NCI-H446 treated with DMSO at 0.1 percent for 48 hours (cell line): ENCODE measurements at regions not wholly inside any gene's neighbourhood (a gene's known extent, or its start where the extent isn't known, plus 50 kb on each side); places are given as distances from the start of the nearest gene placed in this dataset.

ENCODE experiments used
- DNase-seq: peaks from one replicate; lab custom pipeline; 2025; lab: John Stamatoyannopoulos, UW

DNA sequence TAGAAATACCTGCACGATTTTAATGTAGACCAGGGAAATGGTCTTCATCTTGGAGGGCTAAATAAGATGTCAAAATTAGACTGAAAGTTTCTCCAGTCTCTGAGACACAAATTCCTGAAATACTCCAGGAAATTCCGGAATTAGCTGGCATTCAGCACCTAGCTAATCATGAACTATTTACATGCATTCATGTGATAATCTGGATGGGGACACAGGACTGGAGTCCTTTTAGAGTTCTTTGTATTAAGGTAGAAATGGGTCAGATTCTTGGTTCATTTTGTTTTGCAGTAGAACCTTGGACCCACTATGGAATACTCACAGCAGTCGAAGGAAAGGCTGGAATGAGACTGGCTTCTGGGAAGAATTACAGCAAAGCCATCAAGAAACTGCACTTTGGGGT, 65.3 kb upstream of the MDFIC start:
- DNase-seq = no peak

GRCh38 chr7:114857605-114858004, 64.3 kb upstream of the MDFIC start:
- DNase-seq = no peak

- DNase-seq = no peak
Observed at GRCh38 chr7:114859477-114859876, 62.4 kb upstream of the MDFIC start.

DNA sequence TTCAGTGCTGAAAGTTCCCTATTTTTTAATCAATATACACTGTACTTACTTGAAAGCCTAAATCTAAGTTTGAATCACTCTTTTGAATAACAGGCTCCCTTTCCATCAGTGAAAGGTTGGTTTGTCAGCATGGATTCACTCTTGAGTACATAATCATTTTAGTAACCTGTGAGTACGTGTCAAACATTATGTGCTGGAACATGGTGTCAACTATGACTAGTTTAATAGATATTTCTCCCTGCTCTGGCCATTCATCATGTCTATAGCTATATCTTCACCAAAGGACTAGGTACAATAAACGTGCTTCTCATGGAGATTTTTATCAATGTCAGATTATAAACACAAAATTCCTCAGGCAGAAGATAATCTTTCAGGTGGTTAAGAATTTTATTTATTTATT, 61.7 kb upstream of the MDFIC start:
- DNase-seq = no peak

DNA sequence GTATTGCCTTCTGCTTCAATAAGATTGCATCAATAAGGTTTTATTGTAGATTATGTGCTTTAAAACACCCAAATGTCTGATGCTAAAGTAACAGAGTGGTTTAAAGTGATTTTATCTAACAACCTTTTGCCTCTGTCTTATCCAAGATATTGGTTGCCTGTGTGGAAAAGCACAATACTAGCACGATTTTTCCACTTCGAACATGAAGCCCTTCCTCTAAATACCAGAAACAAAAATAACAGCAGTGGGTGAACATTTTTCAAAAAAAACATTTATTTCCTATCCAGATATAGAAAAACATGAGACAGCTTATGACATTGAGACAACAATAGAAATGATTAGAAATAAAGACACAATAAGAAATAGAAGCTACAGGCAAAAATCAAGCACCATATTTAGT, 59.5 kb upstream of the MDFIC start:
- no peak for DNase-seq

DNA sequence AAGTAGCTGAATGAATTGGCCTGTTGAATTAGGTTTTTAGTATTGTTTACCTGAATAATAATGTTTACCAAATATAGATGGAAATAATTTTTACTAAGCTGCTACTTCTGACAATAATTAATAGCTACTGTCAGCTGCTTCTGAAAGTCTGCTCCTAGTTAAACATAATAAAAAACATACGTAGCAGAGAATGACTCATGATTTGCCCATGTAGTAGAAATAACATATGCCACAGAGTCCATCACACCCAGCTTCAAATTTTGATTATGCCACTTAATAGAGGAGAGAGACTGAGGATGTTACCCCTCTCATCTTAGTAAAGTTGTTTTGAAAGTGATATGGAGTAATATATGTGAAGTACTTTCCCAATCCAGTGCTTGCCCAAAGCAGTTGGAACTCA, 57.6 kb upstream of the MDFIC start:
- peak; percentile 24 for DNase-seq

DNA sequence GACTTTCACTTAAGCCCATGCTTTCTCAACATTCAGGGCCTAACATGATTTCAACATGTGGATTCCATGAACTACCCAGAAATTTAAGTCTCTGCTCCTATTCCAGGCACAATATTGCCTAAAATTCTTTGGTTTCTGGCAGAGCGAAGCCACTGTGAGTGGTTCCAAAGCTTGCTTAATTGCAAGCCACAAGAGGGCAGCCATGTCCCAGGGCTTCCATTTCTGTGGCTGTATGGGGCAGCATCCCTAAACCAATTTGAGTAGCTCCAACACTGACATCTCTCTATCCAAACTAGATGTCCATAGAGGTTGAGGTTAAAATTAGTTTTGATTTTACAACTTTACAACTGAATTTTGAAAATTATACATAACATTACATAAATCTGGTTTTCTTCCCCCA, 56.3 kb upstream of the MDFIC start:
- peak; percentile 6 for DNase-seq
